ENCODE measurements at regions not wholly inside any gene's neighbourhood (a gene's known extent, or its start where the extent isn't known, plus 50 kb on each side); places are given as distances from the start of the nearest gene placed in this dataset.
"Not testable (repeated sequence)": the region's sequence is repeated elsewhere in the genome, so short reads cannot be mapped to it uniquely, and the experiment has no call there.

- no peak for DNase-seq (ENCODE audit: extremely low spot score, unreplicated experiment)
- Mint-ChIP-seq H3K27ac (no peak overlapping the region), H3K9me3 (no peaks in the 10 kb centered on the region), H3K4me3 (no peak overlapping the region), H3K4me1 (ENCODE audit: unreplicated experiment) (no peaks in the 10 kb centered on the region), H3K27me3 (peaks cover 33% of the 10 kb centered on the region), H3K36me3 (no peaks in the 10 kb centered on the region)
- no peak for TF ChIP-seq CTCF (conservative IDR thresholded peaks at IDR 0.05)
These were observed 303.7 kb upstream of the IGF1R start for GRCh38 chr15:98344591-98344990.

GRCh38 chr15:98347001-98347400, 301.3 kb upstream of the IGF1R start:
- Mint-ChIP-seq H3K27me3 (peaks cover 34% of the 10 kb centered on the region), H3K9me3 (no peaks in the 10 kb centered on the region), H3K27ac (no peak overlapping the region), H3K4me1 (ENCODE audit: unreplicated experiment) (no peaks in the 10 kb centered on the region), H3K36me3 (no peaks in the 10 kb centered on the region), H3K4me3 (no peak overlapping the region)
- no peak for TF ChIP-seq CTCF (conservative IDR thresholded peaks at IDR 0.05)
- DNase-seq (ENCODE audit: extremely low spot score, unreplicated experiment), result no peak

GRCh38 chr15:98347866-98348265, 300.5 kb upstream of the IGF1R start:
- Mint-ChIP-seq H3K36me3 (no peaks in the 10 kb centered on the region), H3K9me3 (no peaks in the 10 kb centered on the region), H3K4me1 (ENCODE audit: unreplicated experiment) (no peaks in the 10 kb centered on the region), H3K27ac (no peak overlapping the region), H3K4me3 (no peak overlapping the region), H3K27me3 (peaks cover 34% of the 10 kb centered on the region)
- TF ChIP-seq CTCF (conservative IDR thresholded peaks at IDR 0.05), result no peak
- DNase-seq (ENCODE audit: extremely low spot score, unreplicated experiment), result no peak

- no peak for DNase-seq (ENCODE audit: extremely low spot score, unreplicated experiment)
- no peaks in the 10 kb centered on the region for H3K9me3 Mint-ChIP-seq
- H3K27me3 Mint-ChIP-seq, result peaks cover 33% of the 10 kb centered on the region
- no peak overlapping the region for H3K27ac Mint-ChIP-seq
- no peaks in the 10 kb centered on the region for H3K4me1 Mint-ChIP-seq (ENCODE audit: unreplicated experiment)
- H3K36me3 Mint-ChIP-seq, result no peaks in the 10 kb centered on the region
- H3K4me3 Mint-ChIP-seq, result no peak overlapping the region
- no peak for TF ChIP-seq CTCF (conservative IDR thresholded peaks at IDR 0.05)
These were observed 298.1 kb upstream of the IGF1R start for GRCh38 chr15:98350276-98350675.

- DNase-seq (ENCODE audit: extremely low spot score, unreplicated experiment); H3K27ac Mint-ChIP-seq; H3K9me3 Mint-ChIP-seq; H3K4me1 Mint-ChIP-seq (ENCODE audit: unreplicated experiment); H3K36me3 Mint-ChIP-seq; H3K4me3 Mint-ChIP-seq: not testable (repeated sequence)
- peaks cover 15% of the 10 kb centered on the region for H3K27me3 Mint-ChIP-seq
These were observed 290.1 kb upstream of the IGF1R start for GRCh38 chr15:98358274-98358673.

GRCh38 chr15:98358971-98359370, 289.4 kb upstream of the IGF1R start:
- DNase-seq (ENCODE audit: extremely low spot score, unreplicated experiment), result no peak
- no peak overlapping the region for H3K4me3 Mint-ChIP-seq
- H3K36me3 Mint-ChIP-seq, result no peaks in the 10 kb centered on the region
- H3K27me3 Mint-ChIP-seq, result peaks cover 11% of the 10 kb centered on the region
- peaks cover 8% of the 10 kb centered on the region for H3K9me3 Mint-ChIP-seq
- no peak overlapping the region for H3K27ac Mint-ChIP-seq
- TF ChIP-seq CTCF (conservative IDR thresholded peaks at IDR 0.05), result no peak
- H3K4me1 Mint-ChIP-seq (ENCODE audit: unreplicated experiment), result no peaks in the 10 kb centered on the region
